PC-9 (cell line): ENCODE measurements at regions not wholly inside any gene's neighbourhood (a gene's known extent, or its start where the extent isn't known, plus 50 kb on each side); places are given as distances from the start of the nearest gene placed in this dataset.

ENCODE experiments used
- CTCF ChIP-seq: fragments of 200-600 bp; sonication (generic); conservative IDR thresholded peaks from 2 replicates; pipeline ENCODE4 v1.6.1; 2017; ENCODE audit warnings: mixed run types, antibody characterized with exemption, mild to moderate bottlenecking, moderate library complexity
- EZH2 ChIP-seq: fragments of 200-600 bp; sonication (generic); IDR thresholded peaks from 2 replicates; pipeline ENCODE4 v1.8.0; 2017; ENCODE audit warnings: antibody characterized with exemption, low read depth

GRCh38 chr11:29751618-29752017 is 265.2 kb downstream of the KCNA4 start:
- no peak for TF ChIP-seq CTCF
- TF ChIP-seq EZH2 = no peak
